H1 (cell line): ENCODE measurements at regions not wholly inside any gene's neighbourhood (a gene's known extent, or its start where the extent isn't known, plus 50 kb on each side); places are given as distances from the start of the nearest gene placed in this dataset.

Experiments
- CTCF ChIA-PET: fragments of 300-600 bp; sonication (Branson Sonifier 250); formaldehyde crosslinking; loops from one replicate; lab custom pipeline; 2021; ENCODE audit not compliant: partially characterized antibody; lab: Charles Lee
- POLR2A ChIA-PET: fragments of 300-600 bp; sonication (Branson Sonifier 250); formaldehyde crosslinking; loops from one replicate; lab custom pipeline; 2021; ENCODE audit warnings: inconsistent platforms; ENCODE audit not compliant: partially characterized antibody; lab: Charles Lee
- DNase-seq, 2 experiments: peaks; one replicate each; pipeline versions ENCODE4 v3.0.0 to v3.0.0-alpha.2; 2010 to 2022; ENCODE audit warnings: low spot score in 2 of 2, low read depth in 1 of 2, mixed read lengths in 1 of 2
- FAIRE-seq: peaks from 2 replicates; lab custom pipeline; 2011; peaks lifted over from hg19 to GRCh38; lab: Jason Lieb, UNC
- H2AFZ ChIP-seq: 2 replicates; pipeline ENCODE4 v1.8.1; 2012; ENCODE audit warnings: low read length, inconsistent platforms
- H2AK5ac ChIP-seq: 2 replicates; pipeline ENCODE4 v1.6.1; 2013; ENCODE audit warnings: low read depth, low read length
- H2BK120ac ChIP-seq: replicated peaks from 2 replicates; pipeline ENCODE3; 2013; ENCODE audit warnings: low read depth, low read length, inconsistent platforms
- H2BK12ac ChIP-seq: 2 replicates; pipeline ENCODE4 v1.6.1; 2013; ENCODE audit warnings: low read depth, low read length
- H2BK15ac ChIP-seq: 2 replicates; pipeline ENCODE4 v1.6.1; 2013; ENCODE audit warnings: low read length
- H2BK20ac ChIP-seq: 2 replicates; pipeline ENCODE4 v1.6.1; 2013; ENCODE audit warnings: low read length
- H2BK5ac ChIP-seq: 2 replicates; pipeline ENCODE4 v1.6.1; 2013; ENCODE audit warnings: low read depth, low read length
- H3K14ac ChIP-seq: 2 replicates; pipeline ENCODE4 v1.6.1; 2013; ENCODE audit warnings: inconsistent platforms; ENCODE audit not compliant: insufficient read length
- H3K18ac ChIP-seq: 2 replicates; pipeline ENCODE4 v1.6.1; 2013; ENCODE audit warnings: low read length; ENCODE audit errors: extremely low read depth
- H3K23ac ChIP-seq: 2 replicates; pipeline ENCODE4 v1.6.1; 2013; ENCODE audit warnings: inconsistent platforms; ENCODE audit not compliant: insufficient read length
- H3K23me2 ChIP-seq: 2 replicates; pipeline ENCODE4 v1.6.1; 2013; ENCODE audit warnings: low read depth, low read length
- H3K27ac ChIP-seq: 2 replicates; pipeline ENCODE4 v1.6.1; 2011; ENCODE audit warnings: low read depth, low read length, inconsistent platforms
- H3K27me3 ChIP-seq, 4 experiments: replicated peaks in 1 of 4; 1 replicate in 1 of 4; 2 replicates in 3 of 4; pipeline versions ENCODE4 v1.6.1 to v1.8.1; 2011 to 2013; ENCODE audit warnings: low read length in 3 of 4, mild to moderate bottlenecking in 3 of 4, inconsistent platforms in 2 of 4, mixed read lengths in 2 of 4, moderate library complexity in 1 of 4; ENCODE audit not compliant: control insufficient read depth in 3 of 4, insufficient read depth in 3 of 4; ENCODE audit errors: extremely low read depth in 1 of 4
- H3K36me3 ChIP-seq, 4 experiments: 2 replicates each; pipeline versions ENCODE4 v1.6.1 to v1.8.1; 2011 to 2013; ENCODE audit warnings: mild to moderate bottlenecking in 4 of 4, low read length in 3 of 4, moderate library complexity in 2 of 4, control low read depth in 1 of 4, inconsistent platforms in 1 of 4; ENCODE audit not compliant: insufficient read depth in 4 of 4, control insufficient read depth in 2 of 4
- H3K4ac ChIP-seq: replicated peaks from 2 replicates; pipeline ENCODE3; 2013; ENCODE audit warnings: low read length, low read depth, mixed read lengths, inconsistent platforms; ENCODE audit not compliant: insufficient read length
- H3K4me1 ChIP-seq, 4 experiments: replicated peaks in 1 of 4; 1 replicate in 1 of 4; 2 replicates in 3 of 4; pipeline versions ENCODE4 v1.6.1 to v1.8.1; 2011 to 2013; ENCODE audit warnings: low read length in 3 of 4, inconsistent platforms in 2 of 4, mixed read lengths in 1 of 4; ENCODE audit not compliant: insufficient read depth in 4 of 4, control insufficient read depth in 3 of 4
- H3K4me2 ChIP-seq, 2 experiments: 2 replicates each; pipeline versions ENCODE4 v1.6.1 to v1.8.1; 2011 to 2013; ENCODE audit warnings: low read depth in 2 of 2, low read length in 2 of 2, control low read depth in 1 of 2, inconsistent platforms in 1 of 2, mild to moderate bottlenecking in 1 of 2; ENCODE audit not compliant: insufficient read depth in 1 of 2
- H3K4me3 ChIP-seq, 4 experiments: fragments of 200-600, 300-600 bp in 1 of 4; sonication (generic), shearing (Covaris generic), sonication (Bioruptor Twin) in 1 of 4; 2 replicates each; pipeline versions ENCODE4 v1.5.1 to v1.8.1; 2011 to 2016; ENCODE audit warnings: low read length in 4 of 4, low read depth in 3 of 4, control low read depth in 2 of 4, inconsistent platforms in 2 of 4, mild to moderate bottlenecking in 2 of 4, mixed read lengths in 1 of 4, moderate library complexity in 1 of 4; ENCODE audit not compliant: insufficient read depth in 2 of 4; ENCODE audit errors: extremely low read depth in 1 of 4
- H3K56ac ChIP-seq: replicated peaks from 2 replicates; pipeline ENCODE3; 2013; ENCODE audit warnings: low read depth, mild to moderate bottlenecking, mixed read lengths, low read length, inconsistent platforms; ENCODE audit not compliant: insufficient read length
- H3K79me1 ChIP-seq: 2 replicates; pipeline ENCODE4 v1.6.1; 2013; ENCODE audit warnings: low read depth, low read length, control low read depth
- H3K79me2 ChIP-seq, 2 experiments: 2 replicates each; pipeline versions ENCODE4 v1.6.1 to v1.8.1; 2012 to 2013; ENCODE audit warnings: low read length in 2 of 2, mild to moderate bottlenecking in 2 of 2, inconsistent platforms in 1 of 2; ENCODE audit not compliant: insufficient read depth in 2 of 2, control insufficient read depth in 1 of 2
- H3K9ac ChIP-seq, 4 experiments: replicated peaks in 1 of 4; 1 replicate in 1 of 4; 2 replicates in 3 of 4; pipeline versions ENCODE4 v1.6.1 to v1.8.1; 2011 to 2013; ENCODE audit warnings: low read depth in 3 of 4, low read length in 3 of 4, control low read depth in 2 of 4, mild to moderate bottlenecking in 2 of 4, moderate library complexity in 2 of 4, inconsistent platforms in 1 of 4; ENCODE audit errors: extremely low read depth in 1 of 4
- H3K9me3 ChIP-seq, 2 experiments: 2 replicates each; pipeline versions ENCODE4 v1.6.1 to v1.8.1; 2012 to 2013; ENCODE audit warnings: mild to moderate bottlenecking in 2 of 2, moderate library complexity in 2 of 2, control low read depth in 1 of 2, inconsistent platforms in 1 of 2, low read depth in 1 of 2, low read length in 1 of 2, mixed read lengths in 1 of 2; ENCODE audit not compliant: insufficient read depth in 2 of 2
- H4K20me1 ChIP-seq, 2 experiments: replicated peaks in 1 of 2; 2 replicates each; pipeline versions ENCODE3 to v1.8.1; 2011 to 2013; ENCODE audit warnings: inconsistent platforms in 2 of 2, low read length in 2 of 2, mild to moderate bottlenecking in 1 of 2; ENCODE audit not compliant: insufficient read depth in 2 of 2, control insufficient read depth in 1 of 2
- H4K5ac ChIP-seq: 2 replicates; pipeline ENCODE4 v1.6.1; 2013; ENCODE audit warnings: low read length, low read depth, mixed read lengths, inconsistent platforms; ENCODE audit not compliant: insufficient read length
- H4K8ac ChIP-seq: 2 replicates; pipeline ENCODE4 v1.8.0; 2013; ENCODE audit warnings: mild to moderate bottlenecking, moderate library complexity, low read length, inconsistent platforms; ENCODE audit not compliant: insufficient read depth; ENCODE audit errors: extremely low read depth
- H4K91ac ChIP-seq: replicated peaks from 2 replicates; pipeline ENCODE3; 2013; ENCODE audit warnings: low read length, mixed read lengths, inconsistent platforms; ENCODE audit not compliant: insufficient read length
- BRCA1 ChIP-seq: IDR thresholded peaks from 2 replicates; pipeline ENCODE4 v1.6.1; 2012; ENCODE audit warnings: low read depth, low read length, improper control_type of control experiment
- CREB1 ChIP-seq: IDR thresholded peaks from 2 replicates; pipeline ENCODE4 v1.6.1; 2012; ENCODE audit warnings: inconsistent platforms
- HDAC2 ChIP-seq, 2 experiments: fragments of 300-600 bp in 1 of 2; sonication (generic) in 1 of 2; IDR thresholded peaks; 2 replicates each; pipeline ENCODE4 v1.6.1; 2011 to 2012; ENCODE audit warnings: low read depth in 2 of 2, low read length in 2 of 2, mild to moderate bottlenecking in 2 of 2, moderate library complexity in 2 of 2, borderline replicate concordance in 1 of 2, inconsistent platforms in 1 of 2
- HDAC6 ChIP-seq: IDR thresholded peaks from one replicate; pipeline ENCODE4 v1.7.1; 2012; ENCODE audit warnings: low read depth, mild to moderate bottlenecking, inconsistent platforms, low read length, moderate library complexity
- JUN ChIP-seq: IDR thresholded peaks from 2 replicates; pipeline ENCODE4 v1.6.1; 2011; ENCODE audit warnings: low read depth, mild to moderate bottlenecking, improper control_type of control experiment, low read length
- MAFK ChIP-seq: IDR thresholded peaks from 2 replicates; pipeline ENCODE4 v1.6.1; 2012; ENCODE audit warnings: low read depth, mild to moderate bottlenecking, improper control_type of control experiment, low read length
- POLR2A ChIP-seq, 2 experiments: IDR thresholded peaks; 1 replicate in 1 of 2; 2 replicates in 1 of 2; pipeline ENCODE4 v1.6.1; 2011; ENCODE audit warnings: low read depth in 2 of 2, low read length in 2 of 2, mild to moderate bottlenecking in 2 of 2; ENCODE audit errors: control extremely low read depth in 1 of 2
- POU5F1 ChIP-seq: IDR thresholded peaks from 2 replicates; pipeline ENCODE4 v1.6.1; 2011; ENCODE audit warnings: low read depth, mild to moderate bottlenecking, low read length, moderate library complexity
- RNF2 ChIP-seq: fragments of 200-900, 300-1000 bp; sonication (generic); IDR thresholded peaks from 2 replicates; pipeline ENCODE4 v1.7.1; 2016; ENCODE audit warnings: borderline replicate concordance, low read depth, mild to moderate bottlenecking, antibody characterized with exemption, low read length; ENCODE audit not compliant: poor library complexity, severe bottlenecking; ENCODE audit errors: missing control alignments
- SAP30 ChIP-seq: fragments of 300-600 bp; sonication (generic); IDR thresholded peaks from 2 replicates; pipeline ENCODE4 v1.7.1; 2012; ENCODE audit warnings: low read length, moderate library complexity, mild to moderate bottlenecking, inconsistent platforms; ENCODE audit not compliant: insufficient read depth, insufficient replicate concordance
- SIRT6 ChIP-seq: IDR thresholded peaks from one replicate; pipeline ENCODE4 v1.7.1; 2012; ENCODE audit warnings: low read length, inconsistent platforms
- YY1 ChIP-seq: IDR thresholded peaks from 2 replicates; pipeline ENCODE4 v1.6.1; 2011; ENCODE audit warnings: low read depth, mild to moderate bottlenecking, low read length
- WGBS, 2 experiments: shearing (Covaris generic) in 1 of 2; methylation state at CpG; one replicate each; pipeline versions ENCODE4 v1.1.6 to v1.1.7; 2013 to 2015; ENCODE audit warnings: low lambda C conversion rate in 2 of 2, mixed read lengths in 2 of 2, inconsistent platforms in 1 of 2, low coverage in 1 of 2, missing lambda C conversion rate in 1 of 2; ENCODE audit not compliant: insufficient replicate concordance in 2 of 2, insufficient coverage in 1 of 2, insufficient read length in 1 of 2; ENCODE audit errors: extremely low coverage in 1 of 2, missing lambda C conversion rate in 1 of 2; 5-methylcytosine and 5-hydroxymethylcytosine counted together
- TF ChIP-seq, protein P1 (sequence below), 3 experiments: IDR thresholded peaks; 1 replicate in 2 of 3; 2 replicates in 1 of 3; pipeline versions ENCODE4 v1.5.1 to v1.6.1; 2011; ENCODE audit warnings: low read length in 3 of 3, mild to moderate bottlenecking in 3 of 3, inconsistent platforms in 2 of 3, low read depth in 1 of 3, moderate library complexity in 1 of 3; ENCODE audit not compliant: insufficient read depth in 1 of 3; ENCODE audit errors: control extremely low read depth in 1 of 3

DNA sequence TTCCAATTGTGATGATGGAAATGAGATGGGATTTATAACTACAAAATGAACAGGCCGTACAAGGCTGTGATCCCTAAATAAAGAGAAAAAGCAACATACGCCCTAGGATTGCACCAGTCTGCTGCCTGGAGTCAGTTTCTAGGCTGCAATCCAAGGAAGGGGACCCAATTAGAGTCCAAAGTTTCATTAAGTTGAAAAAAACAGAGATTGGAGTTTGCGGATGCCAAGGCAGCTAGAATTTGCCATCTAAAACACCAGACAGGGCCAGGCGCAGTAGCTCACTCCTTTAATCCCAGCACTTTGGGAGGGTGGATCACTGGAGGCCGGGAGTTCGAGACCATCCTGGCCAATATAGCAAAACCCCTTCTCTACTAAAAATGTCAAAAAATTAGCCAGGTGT, 661.0 kb downstream of the RPS29 start:
- Histone ChIP-seq H3K14ac (no peak overlapping the region), H3K23me2 (no peaks in the 10 kb centered on the region), H2BK5ac (no peak overlapping the region), H4K8ac (no peak overlapping the region), H4K91ac (no peak overlapping the region), H3K27ac (no peak overlapping the region), H3K23ac (no peak overlapping the region), H4K20me1 (no peaks in the 10 kb centered on the region), H2BK120ac (no peak overlapping the region), H3K79me2 (no peaks in the 10 kb centered on the region), H3K4me1 (no peaks in the 10 kb centered on the region), H3K18ac (no peak overlapping the region), H2AK5ac (no peak overlapping the region), H2BK12ac (no peak overlapping the region), H3K4me3 (no peak overlapping the region), H3K9ac (no peak overlapping the region), H2AFZ (no peak overlapping the region), H4K5ac (no peak overlapping the region), H3K79me1 (no peaks in the 10 kb centered on the region), H3K9me3 (no peaks in the 10 kb centered on the region), H2BK20ac (no peak overlapping the region), H3K4me2 (no peak overlapping the region), H3K56ac (no peak overlapping the region), H3K27me3 (no peaks in the 10 kb centered on the region), H3K36me3 (no peaks in the 10 kb centered on the region), H3K4ac (no peak overlapping the region), H2BK15ac (no peak overlapping the region)
- 93% methylated on average over 6 of the region's 6 CpGs; no CpG with 5 or more reads in 1 of the 2 experiments for WGBS, 2 experiments
- FAIRE-seq: no peak
- ChIA-PET CTCF (no interaction called here), POLR2A (no interaction called here)
- no peak for DNase-seq
- TF ChIP-seq MAFK (no peak), YY1 (no peak), SIRT6 (no peak), CREB1 (no peak), SAP30 (no peak), RNF2 (no peak), HDAC6 (no peak), POLR2A (IDR thresholded peaks at IDR 0.05; ENCODE audit: control extremely low read depth in 1 of 2, low read depth in 2 of 2, low read length in 2 of 2) (no peak), JUN (no peak), POU5F1 (no peak), HDAC2 (IDR thresholded peaks at IDR 0.05; ENCODE audit: borderline replicate concordance in 1 of 2, low read depth in 2 of 2, low read length in 2 of 2) (no peak), BRCA1 (no peak)
- TF ChIP-seq, protein P1, sequence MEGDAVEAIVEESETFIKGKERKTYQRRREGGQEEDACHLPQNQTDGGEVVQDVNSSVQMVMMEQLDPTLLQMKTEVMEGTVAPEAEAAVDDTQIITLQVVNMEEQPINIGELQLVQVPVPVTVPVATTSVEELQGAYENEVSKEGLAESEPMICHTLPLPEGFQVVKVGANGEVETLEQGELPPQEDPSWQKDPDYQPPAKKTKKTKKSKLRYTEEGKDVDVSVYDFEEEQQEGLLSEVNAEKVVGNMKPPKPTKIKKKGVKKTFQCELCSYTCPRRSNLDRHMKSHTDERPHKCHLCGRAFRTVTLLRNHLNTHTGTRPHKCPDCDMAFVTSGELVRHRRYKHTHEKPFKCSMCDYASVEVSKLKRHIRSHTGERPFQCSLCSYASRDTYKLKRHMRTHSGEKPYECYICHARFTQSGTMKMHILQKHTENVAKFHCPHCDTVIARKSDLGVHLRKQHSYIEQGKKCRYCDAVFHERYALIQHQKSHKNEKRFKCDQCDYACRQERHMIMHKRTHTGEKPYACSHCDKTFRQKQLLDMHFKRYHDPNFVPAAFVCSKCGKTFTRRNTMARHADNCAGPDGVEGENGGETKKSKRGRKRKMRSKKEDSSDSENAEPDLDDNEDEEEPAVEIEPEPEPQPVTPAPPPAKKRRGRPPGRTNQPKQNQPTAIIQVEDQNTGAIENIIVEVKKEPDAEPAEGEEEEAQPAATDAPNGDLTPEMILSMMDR (IDR thresholded peaks at IDR 0.05; ENCODE audit: control extremely low read depth in 1 of 3, insufficient read depth in 1 of 3, low read depth in 1 of 3, low read length in 3 of 3): no peak
